GM10266 (cell line): ENCODE measurements at regions not wholly inside any gene's neighbourhood (a gene's known extent, or its start where the extent isn't known, plus 50 kb on each side); places are given as distances from the start of the nearest gene placed in this dataset.

Experiments
- DNase-seq: peaks from one replicate; pipeline ENCODE4 v3.0.0; 2012; ENCODE audit errors: extremely low spot score
- CTCF ChIP-seq: IDR thresholded peaks from 2 replicates; pipeline ENCODE4 v1.5.1; 2012; ENCODE audit warnings: mild to moderate bottlenecking, low read depth; ENCODE audit not compliant: control insufficient read depth, insufficient read depth; ENCODE audit errors: missing control alignments

DNA sequence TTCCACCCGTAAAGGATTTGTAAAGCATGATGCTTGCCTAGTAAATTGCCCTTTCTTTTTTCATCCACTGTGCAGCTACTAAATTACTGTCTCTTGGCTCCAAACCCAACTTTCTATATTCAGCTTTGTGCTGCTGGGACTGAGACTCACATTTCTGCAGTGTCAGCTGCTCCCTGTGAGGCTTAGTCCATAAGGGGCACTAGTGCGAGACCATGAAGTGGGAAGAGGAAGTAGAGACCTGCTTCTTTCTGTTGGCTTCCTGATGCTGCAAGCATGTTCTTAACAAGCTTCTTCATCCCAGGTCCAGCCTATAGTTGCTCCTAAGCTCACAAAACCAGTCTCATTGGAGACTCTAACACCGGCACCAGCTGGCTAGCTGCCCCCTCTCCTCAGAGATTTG, 74.9 kb upstream of the HS3ST2 start:
- TF ChIP-seq CTCF = no peak
- DNase-seq = no peak

DNA sequence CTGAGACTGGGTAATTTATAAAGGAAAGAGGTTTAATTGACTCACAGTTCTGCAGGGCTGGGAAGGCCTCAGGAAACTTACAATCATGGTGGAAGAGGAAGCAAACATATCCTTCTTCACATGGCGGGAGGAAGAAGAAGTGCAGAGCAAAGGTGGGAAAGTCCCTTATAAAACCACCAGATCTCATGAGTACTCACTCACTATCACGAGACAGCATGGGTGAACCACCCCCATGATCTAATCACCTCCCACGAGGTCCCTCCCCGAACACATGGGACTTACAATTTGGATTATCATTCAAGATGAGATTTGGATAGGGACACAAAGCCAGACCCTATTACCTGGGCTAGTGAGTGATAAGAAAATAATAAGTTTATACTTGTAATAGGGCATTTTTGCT, 70.6 kb upstream of the HS3ST2 start:
- DNase-seq = no peak
- no peak for TF ChIP-seq CTCF

GRCh38 chr16:22751104-22751667, 62.8 kb upstream of the HS3ST2 start:
- no peak for DNase-seq
- TF ChIP-seq CTCF = no peak

- no peak for DNase-seq
- TF ChIP-seq CTCF = no peak
Measured at GRCh38 chr16:22751685-22752084, 62.3 kb upstream of the HS3ST2 start.

DNA sequence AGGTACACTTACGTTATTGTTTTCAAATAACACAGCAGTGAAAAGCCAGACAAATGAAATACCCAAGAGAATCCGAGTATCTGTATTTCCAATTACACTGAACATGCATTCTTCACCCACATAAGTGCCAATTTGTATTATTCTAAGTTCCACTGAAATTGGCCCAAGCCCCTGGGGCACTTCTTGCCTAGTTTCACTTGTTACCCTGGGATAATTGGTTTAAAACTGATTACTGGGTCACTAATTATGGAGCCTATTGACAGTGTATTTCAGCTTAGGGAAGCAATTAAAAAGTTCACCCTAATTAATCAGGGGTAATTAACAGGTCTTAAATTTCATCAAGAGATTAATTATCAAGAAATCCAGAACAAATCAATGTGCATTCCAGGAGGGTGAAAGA, 60.5 kb upstream of the HS3ST2 start:
- no peak for DNase-seq
- no peak for TF ChIP-seq CTCF

- DNase-seq = no peak
- TF ChIP-seq CTCF = no peak
Measured at GRCh38 chr16:22754577-22754976, 59.4 kb upstream of the HS3ST2 start.

DNA sequence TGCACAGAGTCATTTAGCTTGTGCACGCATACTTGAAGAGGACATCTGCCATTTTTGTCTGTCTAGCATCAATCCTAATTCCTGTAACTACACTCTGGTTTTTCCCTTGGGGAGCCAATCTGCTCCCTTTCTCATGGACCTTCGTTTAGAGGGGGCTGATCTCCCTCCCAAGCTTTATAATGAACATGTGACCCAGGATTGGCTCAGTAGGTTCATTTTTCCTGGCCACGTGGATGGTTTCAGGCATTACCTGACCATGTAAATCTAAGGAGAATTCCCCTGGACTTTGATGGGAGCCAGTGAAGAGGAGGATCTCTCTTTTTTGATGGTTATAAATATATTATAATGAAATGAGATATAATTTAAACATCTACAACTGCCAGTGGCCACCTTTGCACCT, 56.8 kb upstream of the HS3ST2 start:
- no peak for TF ChIP-seq CTCF
- no peak for DNase-seq
